GM18508 (cell line): ENCODE measurements at regions not wholly inside any gene's neighbourhood (a gene's known extent, or its start where the extent isn't known, plus 50 kb on each side); places are given as distances from the start of the nearest gene placed in this dataset.

ENCODE experiments used
- ATAC-seq: cut with Tn5 transposase; IDR thresholded peaks from one replicate; pipeline ENCODE4 v1.9.1; 2021; ENCODE audit warnings: moderate number of reproducible peaks; ENCODE audit not compliant: insufficient read depth, unreplicated experiment

GRCh38 chr10:78932861-78933260 lies 135.9 kb upstream of the ZMIZ1 start:
- ATAC-seq: no peak

GRCh38 chr10:78933828-78934531 lies 134.8 kb upstream of the ZMIZ1 start:
- ATAC-seq: no peak

- ATAC-seq: no peak
Measured at GRCh38 chr10:78934532-78934898, 134.3 kb upstream of the ZMIZ1 start.

GRCh38 chr10:78934994-78935602 lies 133.7 kb upstream of the ZMIZ1 start:
- ATAC-seq: no peak

- ATAC-seq: no peak
Measured at GRCh38 chr10:78935697-78936407, 132.9 kb upstream of the ZMIZ1 start.

- no peak for ATAC-seq
Measured at GRCh38 chr10:78936412-78937342, 132.1 kb upstream of the ZMIZ1 start.

GRCh38 chr10:78937393-78937792 lies 131.4 kb upstream of the ZMIZ1 start:
- no peak for ATAC-seq

GRCh38 chr10:78937800-78938694 lies 130.7 kb upstream of the ZMIZ1 start:
- no peak for ATAC-seq

- no peak for ATAC-seq
Measured at GRCh38 chr10:78938695-78939672, 129.8 kb upstream of the ZMIZ1 start.

- no peak for ATAC-seq
Measured at GRCh38 chr10:78942091-78942501, 126.7 kb upstream of the ZMIZ1 start.

GRCh38 chr10:78944723-78945312 lies 123.9 kb upstream of the ZMIZ1 start:
- no peak for ATAC-seq

- ATAC-seq: no peak
Measured at GRCh38 chr10:78945838-78946237, 122.9 kb upstream of the ZMIZ1 start.

GRCh38 chr10:78947226-78947625 lies 121.5 kb upstream of the ZMIZ1 start:
- no peak for ATAC-seq

- ATAC-seq: no peak
Measured at GRCh38 chr10:78947733-78948132, 121.0 kb upstream of the ZMIZ1 start.

GRCh38 chr10:78948621-78949030 lies 120.1 kb upstream of the ZMIZ1 start:
- no peak for ATAC-seq

- no peak for ATAC-seq
Measured at GRCh38 chr10:78950656-78951587, 117.8 kb upstream of the ZMIZ1 start.

- ATAC-seq: no peak
Measured at GRCh38 chr10:78952030-78952429, 116.7 kb upstream of the ZMIZ1 start.
